HepG2 (cell line): ENCODE measurements at regions not wholly inside any gene's neighbourhood (a gene's known extent, or its start where the extent isn't known, plus 50 kb on each side); places are given as distances from the start of the nearest gene placed in this dataset.

Experiments used
- CHCHD3 ChIP-seq: sonication (generic); formaldehyde crosslinking; IDR thresholded peaks from 2 replicates; pipeline ENCODE4 v1.8.0; 2022; ENCODE audit warnings: mild to moderate bottlenecking, missing genetic modification reagents, moderate library complexity
- CTCF ChIP-seq: sonication (generic); formaldehyde crosslinking; IDR thresholded peaks from 2 replicates; pipeline ENCODE4 v1.5.0; 2020; ENCODE audit warnings: mild to moderate bottlenecking, missing genetic modification reagents, moderate library complexity
- HIVEP1 ChIP-seq: sonication (generic); formaldehyde crosslinking; IDR thresholded peaks from 2 replicates; pipeline ENCODE4 v1.4.0; 2020; ENCODE audit warnings: mild to moderate bottlenecking, missing genetic modification reagents
- HNRNPUL1 ChIP-seq: fragments of 200-400 bp; formaldehyde crosslinking; IDR thresholded peaks from 2 replicates; pipeline ENCODE4 v1.6.1; 2017; ENCODE audit warnings: low read depth, mild to moderate bottlenecking, low read length, moderate library complexity
- MXD3 ChIP-seq: IDR thresholded peaks from 2 replicates; pipeline ENCODE4 v1.6.1; 2016; ENCODE audit warnings: mild to moderate bottlenecking, missing biosample characterization, missing genetic modification reagents
- POLR2A ChIP-seq, 2 experiments: IDR thresholded peaks; 2 replicates each; pipeline ENCODE4 v1.6.1; 2011; ENCODE audit warnings: low read depth in 2 of 2, low read length in 2 of 2, mild to moderate bottlenecking in 1 of 2, moderate library complexity in 1 of 2; ENCODE audit not compliant: insufficient read depth in 1 of 2
- PREB ChIP-seq: sonication (generic); formaldehyde crosslinking; IDR thresholded peaks from 2 replicates; pipeline ENCODE4 v1.4.0; 2020; ENCODE audit warnings: missing genetic modification reagents
- RARG ChIP-seq: sonication (generic); formaldehyde crosslinking; IDR thresholded peaks from 2 replicates; pipeline ENCODE4 v1.4.0; 2020; ENCODE audit warnings: low read depth, mild to moderate bottlenecking, missing genetic modification reagents
- RFX5 ChIP-seq: IDR thresholded peaks from 2 replicates; pipeline ENCODE4 v1.6.1; 2011; ENCODE audit warnings: low read depth, low read length, improper control_type of control experiment
- TCF7 ChIP-seq: sonication (generic); IDR thresholded peaks from 2 replicates; pipeline ENCODE4 v1.6.1; 2016; ENCODE audit warnings: antibody characterized with exemption, low read depth
- ZBTB37 ChIP-seq: sonication (generic); formaldehyde crosslinking; IDR thresholded peaks from 2 replicates; pipeline ENCODE4 v1.4.0; 2020; ENCODE audit warnings: mild to moderate bottlenecking, missing genetic modification reagents
- ZBTB42 ChIP-seq: sonication (generic); formaldehyde crosslinking; IDR thresholded peaks from 2 replicates; pipeline ENCODE4 v1.5.0; 2020; ENCODE audit warnings: mild to moderate bottlenecking, missing genetic modification reagents
- ZNF430 ChIP-seq: sonication (generic); formaldehyde crosslinking; IDR thresholded peaks from 2 replicates; pipeline ENCODE4 v1.9.0; 2021; ENCODE audit warnings: mild to moderate bottlenecking, missing genetic modification reagents

- TF ChIP-seq MXD3 (no peak), CTCF (CRISPR knock-in tag) (no peak), ZBTB42 (CRISPR knock-in tag) (no peak), CHCHD3 (CRISPR knock-in tag) (no peak), RFX5 (no peak), HIVEP1 (no peak), ZNF430 (CRISPR knock-in tag) (no peak), PREB (CRISPR knock-in tag) (no peak), HNRNPUL1 (no peak), TCF7 (no peak), RARG (CRISPR knock-in tag) (no peak), POLR2A (IDR thresholded peaks at IDR 0.05; ENCODE audit: insufficient read depth in 1 of 2, low read depth in 2 of 2, low read length in 2 of 2) (no peak), ZBTB37 (no peak)
These were observed 645.1 kb downstream of the ADGRL2 start for GRCh38 chr1:82445827-82446226.
